H1 (cell line): ENCODE measurements at regions not wholly inside any gene's neighbourhood (a gene's known extent, or its start where the extent isn't known, plus 50 kb on each side); places are given as distances from the start of the nearest gene placed in this dataset.

Experiments
- CTCF ChIA-PET: fragments of 300-600 bp; sonication (Branson Sonifier 250); formaldehyde crosslinking; loops from one replicate; lab custom pipeline; 2021; ENCODE audit not compliant: partially characterized antibody; lab: Charles Lee
- POLR2A ChIA-PET: fragments of 300-600 bp; sonication (Branson Sonifier 250); formaldehyde crosslinking; loops from one replicate; lab custom pipeline; 2021; ENCODE audit warnings: inconsistent platforms; ENCODE audit not compliant: partially characterized antibody; lab: Charles Lee
- DNase-seq, 2 experiments: peaks; one replicate each; pipeline versions ENCODE4 v3.0.0 to v3.0.0-alpha.2; 2010 to 2022; ENCODE audit warnings: low spot score in 2 of 2, low read depth in 1 of 2, mixed read lengths in 1 of 2
- FAIRE-seq: peaks from 2 replicates; lab custom pipeline; 2011; peaks lifted over from hg19 to GRCh38; lab: Jason Lieb, UNC
- H2AFZ ChIP-seq: 2 replicates; pipeline ENCODE4 v1.8.1; 2012; ENCODE audit warnings: low read length, inconsistent platforms
- H2AK5ac ChIP-seq: 2 replicates; pipeline ENCODE4 v1.6.1; 2013; ENCODE audit warnings: low read depth, low read length
- H2BK120ac ChIP-seq: replicated peaks from 2 replicates; pipeline ENCODE3; 2013; ENCODE audit warnings: low read depth, low read length, inconsistent platforms
- H2BK12ac ChIP-seq: 2 replicates; pipeline ENCODE4 v1.6.1; 2013; ENCODE audit warnings: low read depth, low read length
- H2BK15ac ChIP-seq: 2 replicates; pipeline ENCODE4 v1.6.1; 2013; ENCODE audit warnings: low read length
- H2BK20ac ChIP-seq: 2 replicates; pipeline ENCODE4 v1.6.1; 2013; ENCODE audit warnings: low read length
- H2BK5ac ChIP-seq: 2 replicates; pipeline ENCODE4 v1.6.1; 2013; ENCODE audit warnings: low read depth, low read length
- H3K14ac ChIP-seq: 2 replicates; pipeline ENCODE4 v1.6.1; 2013; ENCODE audit warnings: inconsistent platforms; ENCODE audit not compliant: insufficient read length
- H3K18ac ChIP-seq: 2 replicates; pipeline ENCODE4 v1.6.1; 2013; ENCODE audit warnings: low read length; ENCODE audit errors: extremely low read depth
- H3K23ac ChIP-seq: 2 replicates; pipeline ENCODE4 v1.6.1; 2013; ENCODE audit warnings: inconsistent platforms; ENCODE audit not compliant: insufficient read length
- H3K23me2 ChIP-seq: 2 replicates; pipeline ENCODE4 v1.6.1; 2013; ENCODE audit warnings: low read depth, low read length
- H3K27ac ChIP-seq: 2 replicates; pipeline ENCODE4 v1.6.1; 2011; ENCODE audit warnings: low read depth, low read length, inconsistent platforms
- H3K27me3 ChIP-seq, 4 experiments: replicated peaks in 1 of 4; 1 replicate in 1 of 4; 2 replicates in 3 of 4; pipeline versions ENCODE4 v1.6.1 to v1.8.1; 2011 to 2013; ENCODE audit warnings: low read length in 3 of 4, mild to moderate bottlenecking in 3 of 4, inconsistent platforms in 2 of 4, mixed read lengths in 2 of 4, moderate library complexity in 1 of 4; ENCODE audit not compliant: control insufficient read depth in 3 of 4, insufficient read depth in 3 of 4; ENCODE audit errors: extremely low read depth in 1 of 4
- H3K36me3 ChIP-seq, 4 experiments: 2 replicates each; pipeline versions ENCODE4 v1.6.1 to v1.8.1; 2011 to 2013; ENCODE audit warnings: mild to moderate bottlenecking in 4 of 4, low read length in 3 of 4, moderate library complexity in 2 of 4, control low read depth in 1 of 4, inconsistent platforms in 1 of 4; ENCODE audit not compliant: insufficient read depth in 4 of 4, control insufficient read depth in 2 of 4
- H3K4ac ChIP-seq: replicated peaks from 2 replicates; pipeline ENCODE3; 2013; ENCODE audit warnings: low read length, low read depth, mixed read lengths, inconsistent platforms; ENCODE audit not compliant: insufficient read length
- H3K4me1 ChIP-seq, 4 experiments: replicated peaks in 1 of 4; 1 replicate in 1 of 4; 2 replicates in 3 of 4; pipeline versions ENCODE4 v1.6.1 to v1.8.1; 2011 to 2013; ENCODE audit warnings: low read length in 3 of 4, inconsistent platforms in 2 of 4, mixed read lengths in 1 of 4; ENCODE audit not compliant: insufficient read depth in 4 of 4, control insufficient read depth in 3 of 4
- H3K4me2 ChIP-seq, 2 experiments: 2 replicates each; pipeline versions ENCODE4 v1.6.1 to v1.8.1; 2011 to 2013; ENCODE audit warnings: low read depth in 2 of 2, low read length in 2 of 2, control low read depth in 1 of 2, inconsistent platforms in 1 of 2, mild to moderate bottlenecking in 1 of 2; ENCODE audit not compliant: insufficient read depth in 1 of 2
- H3K4me3 ChIP-seq, 4 experiments: fragments of 200-600, 300-600 bp in 1 of 4; sonication (generic), shearing (Covaris generic), sonication (Bioruptor Twin) in 1 of 4; 2 replicates each; pipeline versions ENCODE4 v1.5.1 to v1.8.1; 2011 to 2016; ENCODE audit warnings: low read length in 4 of 4, low read depth in 3 of 4, control low read depth in 2 of 4, inconsistent platforms in 2 of 4, mild to moderate bottlenecking in 2 of 4, mixed read lengths in 1 of 4, moderate library complexity in 1 of 4; ENCODE audit not compliant: insufficient read depth in 2 of 4; ENCODE audit errors: extremely low read depth in 1 of 4
- H3K56ac ChIP-seq: replicated peaks from 2 replicates; pipeline ENCODE3; 2013; ENCODE audit warnings: low read depth, mild to moderate bottlenecking, mixed read lengths, low read length, inconsistent platforms; ENCODE audit not compliant: insufficient read length
- H3K79me1 ChIP-seq: 2 replicates; pipeline ENCODE4 v1.6.1; 2013; ENCODE audit warnings: low read depth, low read length, control low read depth
- H3K79me2 ChIP-seq, 2 experiments: 2 replicates each; pipeline versions ENCODE4 v1.6.1 to v1.8.1; 2012 to 2013; ENCODE audit warnings: low read length in 2 of 2, mild to moderate bottlenecking in 2 of 2, inconsistent platforms in 1 of 2; ENCODE audit not compliant: insufficient read depth in 2 of 2, control insufficient read depth in 1 of 2
- H3K9ac ChIP-seq, 4 experiments: replicated peaks in 1 of 4; 1 replicate in 1 of 4; 2 replicates in 3 of 4; pipeline versions ENCODE4 v1.6.1 to v1.8.1; 2011 to 2013; ENCODE audit warnings: low read depth in 3 of 4, low read length in 3 of 4, control low read depth in 2 of 4, mild to moderate bottlenecking in 2 of 4, moderate library complexity in 2 of 4, inconsistent platforms in 1 of 4; ENCODE audit errors: extremely low read depth in 1 of 4
- H3K9me3 ChIP-seq, 2 experiments: 2 replicates each; pipeline versions ENCODE4 v1.6.1 to v1.8.1; 2012 to 2013; ENCODE audit warnings: mild to moderate bottlenecking in 2 of 2, moderate library complexity in 2 of 2, control low read depth in 1 of 2, inconsistent platforms in 1 of 2, low read depth in 1 of 2, low read length in 1 of 2, mixed read lengths in 1 of 2; ENCODE audit not compliant: insufficient read depth in 2 of 2
- H4K20me1 ChIP-seq, 2 experiments: replicated peaks in 1 of 2; 2 replicates each; pipeline versions ENCODE3 to v1.8.1; 2011 to 2013; ENCODE audit warnings: inconsistent platforms in 2 of 2, low read length in 2 of 2, mild to moderate bottlenecking in 1 of 2; ENCODE audit not compliant: insufficient read depth in 2 of 2, control insufficient read depth in 1 of 2
- H4K5ac ChIP-seq: 2 replicates; pipeline ENCODE4 v1.6.1; 2013; ENCODE audit warnings: low read length, low read depth, mixed read lengths, inconsistent platforms; ENCODE audit not compliant: insufficient read length
- H4K8ac ChIP-seq: 2 replicates; pipeline ENCODE4 v1.8.0; 2013; ENCODE audit warnings: mild to moderate bottlenecking, moderate library complexity, low read length, inconsistent platforms; ENCODE audit not compliant: insufficient read depth; ENCODE audit errors: extremely low read depth
- H4K91ac ChIP-seq: replicated peaks from 2 replicates; pipeline ENCODE3; 2013; ENCODE audit warnings: low read length, mixed read lengths, inconsistent platforms; ENCODE audit not compliant: insufficient read length
- ASH2L ChIP-seq: fragments of 200-600, 300-600 bp; sonication (generic); IDR thresholded peaks from one replicate; pipeline ENCODE4 v1.7.1; 2017; ENCODE audit warnings: low read length
- CHD2 ChIP-seq: IDR thresholded peaks from 2 replicates; pipeline ENCODE4 v1.6.1; 2012; ENCODE audit warnings: low read length, improper control_type of control experiment
- CREB1 ChIP-seq: IDR thresholded peaks from 2 replicates; pipeline ENCODE4 v1.6.1; 2012; ENCODE audit warnings: inconsistent platforms
- EP300 ChIP-seq, 2 experiments: IDR thresholded peaks; 1 replicate in 1 of 2; 2 replicates in 1 of 2; pipeline ENCODE4 v1.6.1; 2011 to 2012; ENCODE audit warnings: low read depth in 2 of 2, low read length in 2 of 2, mild to moderate bottlenecking in 2 of 2, borderline replicate concordance in 1 of 2, inconsistent platforms in 1 of 2, moderate library complexity in 1 of 2
- JUND ChIP-seq: IDR thresholded peaks from 2 replicates; pipeline ENCODE4 v1.6.1; 2011; ENCODE audit warnings: mild to moderate bottlenecking, improper control_type of control experiment, low read length
- KDM5A ChIP-seq: fragments of 200-600 bp; IDR thresholded peaks from 2 replicates; pipeline ENCODE4 v1.7.1; 2012; ENCODE audit warnings: mild to moderate bottlenecking, low read length, inconsistent platforms, mixed read lengths
- SRF ChIP-seq: IDR thresholded peaks from 2 replicates; pipeline ENCODE4 v1.6.1; 2011; ENCODE audit warnings: mild to moderate bottlenecking, low read depth, low read length, moderate library complexity
- TAF7 ChIP-seq: optimal IDR thresholded peaks from 2 replicates; pipeline ENCODE3; 2011; ENCODE audit warnings: low read depth, mild to moderate bottlenecking, inconsistent platforms, low read length, moderate library complexity, borderline replicate concordance
- TCF12 ChIP-seq: IDR thresholded peaks from 2 replicates; pipeline ENCODE4 v1.6.1; 2011; ENCODE audit warnings: low read depth, mild to moderate bottlenecking, low read length
- YY1 ChIP-seq: IDR thresholded peaks from 2 replicates; pipeline ENCODE4 v1.6.1; 2011; ENCODE audit warnings: low read depth, mild to moderate bottlenecking, low read length
- WGBS, 2 experiments: shearing (Covaris generic) in 1 of 2; methylation state at CpG; one replicate each; pipeline versions ENCODE4 v1.1.6 to v1.1.7; 2013 to 2015; ENCODE audit warnings: low lambda C conversion rate in 2 of 2, mixed read lengths in 2 of 2, inconsistent platforms in 1 of 2, low coverage in 1 of 2, missing lambda C conversion rate in 1 of 2; ENCODE audit not compliant: insufficient replicate concordance in 2 of 2, insufficient coverage in 1 of 2, insufficient read length in 1 of 2; ENCODE audit errors: extremely low coverage in 1 of 2, missing lambda C conversion rate in 1 of 2; 5-methylcytosine and 5-hydroxymethylcytosine counted together

DNA sequence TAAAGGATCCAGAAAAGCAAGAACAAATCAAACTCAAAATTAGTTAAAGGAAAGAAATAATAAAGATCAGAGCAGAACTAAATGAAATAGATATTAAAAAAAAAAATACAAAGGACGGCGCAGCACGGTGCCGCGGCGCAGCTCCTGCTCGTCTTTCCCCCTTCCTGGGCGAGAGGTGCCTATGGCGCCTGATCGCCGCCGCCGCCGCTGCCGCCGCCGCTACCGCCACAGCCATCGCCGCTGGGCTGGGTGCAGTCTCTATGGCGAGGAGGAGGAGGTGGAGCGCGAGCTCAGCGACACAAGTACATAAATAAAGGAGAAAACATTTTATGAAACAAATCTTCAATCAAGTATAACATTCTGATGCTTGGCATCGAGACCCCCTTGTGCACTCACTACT is 77.6 kb upstream of the VANGL1 start:
- Histone ChIP-seq H3K36me3 (no peaks in the 10 kb centered on the region), H3K14ac (no peak overlapping the region), H4K20me1 (no peaks in the 10 kb centered on the region), H2BK20ac (no peak overlapping the region), H3K9me3 (peaks cover 0 to 5% of the 10 kb centered on the region in 2 experiments; a peak in 3 of 4 replicates), H3K79me2 (no peaks in the 10 kb centered on the region), H4K5ac (no peak overlapping the region)
- WGBS, 2 experiments: 7% methylated on average over 20 of the region's 25 CpGs; no CpG with 5 or more reads in 1 of the 2 experiments
- DNase-seq: peak in 1 of 2 experiments; percentile 68
- no peak for TF ChIP-seq TAF7
- TF ChIP-seq ASH2L: peak; percentile 24
- TF ChIP-seq JUND: no peak
- TF ChIP-seq YY1: peak; percentile 54; the same call in 1 of the 2 replicates
- peak in 1 of 2 experiments; percentile 27; a peak in 1 of 3 replicates for TF ChIP-seq EP300 (IDR thresholded peaks at IDR 0.05; ENCODE audit: borderline replicate concordance in 1 of 2, low read depth in 2 of 2, low read length in 2 of 2)
- no peak for TF ChIP-seq CREB1
- TF ChIP-seq KDM5A: no peak
- TF ChIP-seq TCF12: no peak
- TF ChIP-seq CHD2: no peak
- TF ChIP-seq SRF: no peak
- TF ChIP-seq, all 59 proteins: peak for 3
- no peak overlapping the region for H3K23ac ChIP-seq
- FAIRE-seq: no peak
- H3K23me2 ChIP-seq: no peaks in the 10 kb centered on the region
- no peak overlapping the region for H2BK12ac ChIP-seq
- no peak overlapping the region for H3K4ac ChIP-seq
- H3K79me1 ChIP-seq: no peaks in the 10 kb centered on the region
- H4K8ac ChIP-seq: no peak overlapping the region; the same call in 1 of the 2 replicates
- H2BK5ac ChIP-seq: no peak overlapping the region
- H4K91ac ChIP-seq: no peak overlapping the region
- no peak overlapping the region for H3K56ac ChIP-seq
- no peak overlapping the region for H2BK120ac ChIP-seq
- no peak overlapping the region for H3K18ac ChIP-seq
- peak overlapping the region; percentile 98; the same call in 1 of the 2 replicates for H2AFZ ChIP-seq
- no peaks in the 10 kb centered on the region for H3K4me1 ChIP-seq
- peak overlapping the region; percentile 65 to 72 for H3K4me2 ChIP-seq
- ChIA-PET CTCF (interaction anchor here (1.0 to 2.8 kb wide), 3 partner anchors 17 to 32 kb away, joined by 3 to 11 read pairs (median 5); no protein-coding TSS in a partner anchor), POLR2A (no interaction called here)
- H2AK5ac ChIP-seq: no peak overlapping the region
- peak overlapping the region in 1 of 4 experiments; percentile 14; a peak in 1 of 7 replicates for H3K9ac ChIP-seq
- no peak overlapping the region for H3K27ac ChIP-seq
- peak overlapping the region; percentile 14 to 53 (median 26); a peak in 5 of 8 replicates for H3K4me3 ChIP-seq
- no peak overlapping the region for H2BK15ac ChIP-seq
- H3K27me3 ChIP-seq: peaks cover 0 to 8% (median under 1%) of the 10 kb centered on the region in 4 experiments; a peak in 5 of 7 replicates
